ENCODE measurements at regions not wholly inside any gene's neighbourhood (a gene's known extent, or its start where the extent isn't known, plus 50 kb on each side); places are given as distances from the start of the nearest gene placed in this dataset.

DNA sequence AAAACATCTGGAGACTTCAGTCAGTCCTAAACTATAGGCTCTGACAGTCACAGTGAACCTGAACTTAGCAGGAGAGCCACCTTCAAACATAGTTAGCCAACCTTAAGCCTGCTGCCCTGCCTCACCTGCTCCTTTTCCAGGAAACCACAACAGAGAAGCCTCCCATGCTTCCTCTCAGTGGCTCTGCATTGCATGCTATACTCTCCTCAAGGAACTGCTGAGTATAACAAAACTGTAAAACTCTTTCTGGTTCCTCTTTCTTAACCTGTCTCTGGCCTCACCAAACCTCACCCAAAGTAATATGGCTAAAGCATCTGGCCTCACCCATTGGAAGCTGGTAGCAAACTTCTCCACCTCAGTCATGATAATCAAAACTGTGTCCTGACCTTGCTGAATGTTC, 122.1 kb downstream of the ANKRD50 start:
- intact Hi-C loops (cut with DNase I), result no loop called here
- H3K27me3 ChIP-seq (ENCODE audit: insufficient read depth in 3 of 3, low read length in 2 of 3), result no peaks in the 10 kb centered on the region
- no peak for TF ChIP-seq CTCF (IDR thresholded peaks at IDR 0.05)
- ATAC-seq, result no peak
- no peak overlapping the region for H3K4me3 ChIP-seq
- no peak overlapping the region for H3K27ac ChIP-seq
- no peaks in the 10 kb centered on the region for H3K36me3 ChIP-seq (ENCODE audit: insufficient read depth in 1 of 2, low read depth in 1 of 2)
- no peaks in the 10 kb centered on the region for H3K9me3 ChIP-seq
- no peak for DNase-seq
- H3K4me1 ChIP-seq, result no peaks in the 10 kb centered on the region

DNA sequence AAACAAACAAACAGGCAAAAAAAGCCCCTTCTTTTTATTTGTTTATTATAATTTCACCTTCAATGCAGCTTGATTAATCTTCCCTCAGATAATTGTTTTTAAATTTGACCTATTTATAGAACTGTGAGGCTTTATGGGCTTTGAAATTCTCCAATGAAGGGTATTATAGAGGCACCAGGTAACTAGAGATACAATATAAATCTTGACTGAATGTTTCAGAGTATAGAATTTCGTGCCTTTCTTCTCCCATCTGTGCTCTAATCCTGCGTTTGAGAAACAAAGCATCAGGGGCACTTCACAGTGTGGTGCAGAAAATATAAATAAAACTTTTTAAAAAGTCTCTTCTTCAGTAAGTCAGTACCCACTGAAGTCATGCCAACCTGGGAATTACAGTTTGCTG, 120.9 kb downstream of the ANKRD50 start:
- Histone ChIP-seq H3K4me1 (no peaks in the 10 kb centered on the region), H3K27me3 (ENCODE audit: insufficient read depth in 3 of 3, low read length in 2 of 3) (no peaks in the 10 kb centered on the region), H3K27ac (no peak overlapping the region), H3K36me3 (ENCODE audit: insufficient read depth in 1 of 2, low read depth in 1 of 2) (no peaks in the 10 kb centered on the region), H3K4me3 (no peak overlapping the region), H3K9me3 (no peaks in the 10 kb centered on the region)
- ATAC-seq (no peak), DNase-seq (no peak)
- intact Hi-C loops (cut with DNase I), result no loop called here
- WGBS, 3 donors, result 41 to 57% (median 44%) methylated on average over 2 of the region's 2 CpGs
- TF ChIP-seq CTCF (IDR thresholded peaks at IDR 0.05), result no peak

DNA sequence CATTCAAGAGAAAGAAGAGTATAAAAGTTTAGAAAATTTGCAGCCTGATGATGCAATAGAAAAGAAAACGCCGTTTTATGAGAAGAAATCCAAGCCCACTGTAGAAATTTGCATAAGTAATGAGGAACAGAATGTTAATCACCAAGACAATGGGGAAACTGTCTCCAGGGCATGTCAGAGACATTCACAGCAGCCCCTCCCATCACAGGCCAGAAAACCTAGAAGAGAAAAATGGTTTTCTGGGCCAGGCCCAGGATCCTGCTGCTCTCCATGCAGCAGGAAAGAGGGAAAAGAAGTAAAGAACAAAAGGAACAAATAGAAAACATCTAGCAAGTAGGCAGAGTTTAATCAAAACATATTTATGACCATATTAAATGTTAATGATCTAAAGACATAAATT, 119.0 kb downstream of the ANKRD50 start:
- DNase-seq (no peak), ATAC-seq (no peak)
- no peaks in the 10 kb centered on the region for H3K36me3 ChIP-seq (ENCODE audit: insufficient read depth in 1 of 2, low read depth in 1 of 2)
- no peak for TF ChIP-seq CTCF (IDR thresholded peaks at IDR 0.05)
- no peak overlapping the region for H3K4me3 ChIP-seq
- WGBS, 3 donors, result 81 to 84% (median 82%) methylated on average over 2 of the region's 2 CpGs
- no peak overlapping the region for H3K27ac ChIP-seq
- H3K4me1 ChIP-seq, result no peaks in the 10 kb centered on the region
- intact Hi-C loops (cut with DNase I), result no loop called here
- no peaks in the 10 kb centered on the region for H3K9me3 ChIP-seq
- H3K27me3 ChIP-seq (ENCODE audit: insufficient read depth in 3 of 3, low read length in 2 of 3), result no peaks in the 10 kb centered on the region

- Histone ChIP-seq H3K27me3 (ENCODE audit: insufficient read depth in 3 of 3, low read length in 2 of 3) (no peaks in the 10 kb centered on the region), H3K36me3 (ENCODE audit: insufficient read depth in 1 of 2, low read depth in 1 of 2) (no peaks in the 10 kb centered on the region), H3K27ac (no peak overlapping the region), H3K4me1 (no peaks in the 10 kb centered on the region), H3K9me3 (no peaks in the 10 kb centered on the region), H3K4me3 (no peak overlapping the region)
- ATAC-seq (no peak), DNase-seq (no peak)
- intact Hi-C loops (cut with DNase I), result no loop called here
- TF ChIP-seq CTCF (IDR thresholded peaks at IDR 0.05), result no peak
- 77 to 97% (median 86%) methylated on average over 1 of the region's 1 CpG for WGBS, 3 donors
These were observed 117.6 kb downstream of the ANKRD50 start for GRCh38 chr4:124594945-124595344.

- DNase-seq (no peak), ATAC-seq (no peak)
- Histone ChIP-seq H3K27me3 (ENCODE audit: insufficient read depth in 3 of 3, low read length in 2 of 3) (no peaks in the 10 kb centered on the region), H3K36me3 (ENCODE audit: insufficient read depth in 1 of 2, low read depth in 1 of 2) (no peaks in the 10 kb centered on the region), H3K27ac (no peak overlapping the region), H3K4me3 (no peak overlapping the region), H3K4me1 (no peaks in the 10 kb centered on the region), H3K9me3 (no peaks in the 10 kb centered on the region)
- intact Hi-C loops (cut with DNase I), result no loop called here
- TF ChIP-seq CTCF (IDR thresholded peaks at IDR 0.05), result no peak
- WGBS, 3 donors, result 21 to 32% (median 24%) methylated on average over 4 of the region's 4 CpGs
These were observed 115.7 kb downstream of the ANKRD50 start for GRCh38 chr4:124596816-124597215.

Data from psoas muscle (tissue), 7 donors.